NCI-H2107 treated with DMSO at 0.1 percent for 48 hours (cell line): ENCODE measurements at regions not wholly inside any gene's neighbourhood (a gene's known extent, or its start where the extent isn't known, plus 50 kb on each side); places are given as distances from the start of the nearest gene placed in this dataset.
A peak's percentile ranks its signal among the peaks of the same experiment; 100 is the strongest.
"Not testable (repeated sequence)": the region's sequence is repeated elsewhere in the genome, so short reads cannot be mapped to it uniquely, and the experiment has no call there.

Source experiments
- DNase-seq: peaks from one replicate; lab custom pipeline; 2025; ENCODE audit not compliant: unreplicated experiment; lab: John Stamatoyannopoulos, UW

- not testable (repeated sequence) for DNase-seq
These were observed 54.9 kb upstream of the NBPF12 start for GRCh38 chr1:146883190-146883589.

GRCh38 chr1:146881096-146881495, 57.0 kb upstream of the NBPF12 start:
- DNase-seq, result not testable (repeated sequence)

GRCh38 chr1:146863799-146864319, 74.3 kb upstream of the NBPF12 start:
- not testable (repeated sequence) for DNase-seq

- DNase-seq, result not testable (repeated sequence)
These were observed 85.0 kb upstream of the NBPF12 start for GRCh38 chr1:146853147-146853546.

- not testable (repeated sequence) for DNase-seq
These were observed 87.7 kb upstream of the NBPF12 start for GRCh38 chr1:146850352-146850889.

GRCh38 chr1:146838725-146839124, 99.4 kb upstream of the NBPF12 start:
- DNase-seq, result not testable (repeated sequence)

GRCh38 chr1:146826957-146827356, 111.2 kb upstream of the NBPF12 start:
- not testable (repeated sequence) for DNase-seq

GRCh38 chr1:146794236-146794635, 143.9 kb upstream of the NBPF12 start:
- DNase-seq, result not testable (repeated sequence)

- DNase-seq, result not testable (repeated sequence)
These were observed 145.4 kb upstream of the NBPF12 start for GRCh38 chr1:146792725-146793124.

- DNase-seq, result not testable (repeated sequence)
These were observed 153.7 kb upstream of the NBPF12 start for GRCh38 chr1:146784212-146784940.

- not testable (repeated sequence) for DNase-seq
These were observed 156.9 kb upstream of the NBPF12 start for GRCh38 chr1:146781235-146781634.

GRCh38 chr1:146777826-146778602, 160.1 kb upstream of the NBPF12 start:
- not testable (repeated sequence) for DNase-seq

- DNase-seq, result not testable (repeated sequence)
These were observed 163.1 kb upstream of the NBPF12 start for GRCh38 chr1:146774988-146775387.

- DNase-seq, result not testable (repeated sequence)
These were observed 163.9 kb upstream of the NBPF12 start for GRCh38 chr1:146774271-146774670.

GRCh38 chr1:146771409-146771808, 166.7 kb upstream of the NBPF12 start:
- DNase-seq, result not testable (repeated sequence)

- not testable (repeated sequence) for DNase-seq
These were observed 167.1 kb upstream of the NBPF12 start for GRCh38 chr1:146770998-146771397.

GRCh38 chr1:146763234-146763633, 174.9 kb upstream of the NBPF12 start:
- not testable (repeated sequence) for DNase-seq

- DNase-seq, result not testable (repeated sequence)
These were observed 181.3 kb upstream of the NBPF12 start for GRCh38 chr1:146756858-146757257.

GRCh38 chr1:146748686-146749085, 189.4 kb upstream of the NBPF12 start:
- DNase-seq, result not testable (repeated sequence)

- peak; percentile 11 for DNase-seq
These were observed 206.0 kb upstream of the NBPF12 start for GRCh38 chr1:146731981-146732680.
